ENCODE measurements at regions not wholly inside any gene's neighbourhood (a gene's known extent, or its start where the extent isn't known, plus 50 kb on each side); places are given as distances from the start of the nearest gene placed in this dataset.
"Not testable (repeated sequence)": the region's sequence is repeated elsewhere in the genome, so short reads cannot be mapped to it uniquely, and the experiment has no call there.

DNA sequence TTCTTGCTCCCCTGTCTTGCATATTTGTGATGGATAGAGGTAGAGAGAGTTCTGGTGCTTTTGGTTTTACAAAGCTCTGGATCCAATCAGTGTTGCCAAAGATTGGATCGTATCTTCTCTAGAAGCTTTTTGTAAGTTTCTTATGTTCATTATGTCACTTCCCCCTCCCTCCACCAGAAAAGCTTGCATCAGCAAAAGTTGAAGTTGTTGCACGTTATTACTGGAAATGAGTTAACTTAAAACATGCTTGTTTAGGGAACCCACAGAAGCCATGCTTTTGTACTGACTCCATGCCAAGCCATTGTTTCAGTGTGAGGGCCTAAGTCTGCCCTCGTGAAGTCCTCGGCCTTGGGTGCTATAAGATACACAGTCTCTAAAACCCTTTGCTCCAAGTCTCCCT, 186.5 kb downstream of the ERCC6L2 start:
- Mint-ChIP-seq H3K4me1 (ENCODE audit: low read depth) (peaks cover 8% of the 10 kb centered on the region), H3K36me3 (ENCODE audit: low read depth) (no peaks in the 10 kb centered on the region), H3K4me3 (no peak overlapping the region), H3K27me3 (ENCODE audit: low read depth) (no peaks in the 10 kb centered on the region), H3K27ac (no peak overlapping the region), H3K9me3 (peaks cover 4% of the 10 kb centered on the region)
- DNase-seq, result no peak
- CTCF ChIA-PET, result interaction anchor here (0.6 to 1.1 kb wide), 2 partner anchors 82 to 1272 kb away, joined by 3 to 4 read pairs; no protein-coding TSS in a partner anchor
- intact Hi-C loops (cut with micrococcal nuclease), result loop anchor here (5.0 kb wide), 1 partner anchor 155 kb away; no protein-coding TSS in a partner anchor

- Mint-ChIP-seq H3K36me3 (ENCODE audit: low read depth) (no peaks in the 10 kb centered on the region), H3K9me3 (peaks cover 4% of the 10 kb centered on the region), H3K27me3 (ENCODE audit: low read depth) (no peaks in the 10 kb centered on the region), H3K4me3 (no peak overlapping the region), H3K27ac (no peak overlapping the region), H3K4me1 (ENCODE audit: low read depth) (peaks cover 8% of the 10 kb centered on the region)
- intact Hi-C loops (cut with micrococcal nuclease), result loop anchor here (1.0 to 5.0 kb wide), 3 partner anchors 156 to 335 kb away; no protein-coding TSS in a partner anchor
- DNase-seq, result peak; percentile 72
- CTCF ChIA-PET, result interaction anchor here (0.6 to 1.1 kb wide), 3 partner anchors 83 to 1272 kb away, joined by 3 to 4 read pairs (median 3); no protein-coding TSS in a partner anchor
Observed at GRCh38 chr9:96061293-96061987, 185.9 kb downstream of the ERCC6L2 start.

GRCh38 chr9:96058218-96058617, 182.7 kb downstream of the ERCC6L2 start:
- H3K27ac Mint-ChIP-seq, result no peak overlapping the region
- H3K4me3 Mint-ChIP-seq, result no peak overlapping the region
- CTCF ChIA-PET, result no interaction called here
- H3K27me3 Mint-ChIP-seq (ENCODE audit: low read depth), result no peaks in the 10 kb centered on the region
- H3K36me3 Mint-ChIP-seq (ENCODE audit: low read depth), result no peaks in the 10 kb centered on the region
- intact Hi-C loops (cut with micrococcal nuclease), result loop anchor here (5.0 kb wide), 1 partner anchor 546 kb away; no protein-coding TSS in a partner anchor
- H3K4me1 Mint-ChIP-seq (ENCODE audit: low read depth), result peaks cover 8% of the 10 kb centered on the region
- H3K9me3 Mint-ChIP-seq, result peaks cover 8% of the 10 kb centered on the region
- DNase-seq, result no peak

GRCh38 chr9:96057155-96057554, 181.7 kb downstream of the ERCC6L2 start:
- H3K9me3 Mint-ChIP-seq, result peaks cover 8% of the 10 kb centered on the region
- CTCF ChIA-PET, result no interaction called here
- DNase-seq, result peak; percentile 41
- H3K36me3 Mint-ChIP-seq (ENCODE audit: low read depth), result no peaks in the 10 kb centered on the region
- H3K4me1 Mint-ChIP-seq (ENCODE audit: low read depth), result peaks cover 8% of the 10 kb centered on the region
- no peak overlapping the region for H3K27ac Mint-ChIP-seq
- intact Hi-C loops (cut with micrococcal nuclease), result loop anchor here (5.0 kb wide), 1 partner anchor 545 kb away; no protein-coding TSS in a partner anchor
- no peaks in the 10 kb centered on the region for H3K27me3 Mint-ChIP-seq (ENCODE audit: low read depth)
- no peak overlapping the region for H3K4me3 Mint-ChIP-seq

DNA sequence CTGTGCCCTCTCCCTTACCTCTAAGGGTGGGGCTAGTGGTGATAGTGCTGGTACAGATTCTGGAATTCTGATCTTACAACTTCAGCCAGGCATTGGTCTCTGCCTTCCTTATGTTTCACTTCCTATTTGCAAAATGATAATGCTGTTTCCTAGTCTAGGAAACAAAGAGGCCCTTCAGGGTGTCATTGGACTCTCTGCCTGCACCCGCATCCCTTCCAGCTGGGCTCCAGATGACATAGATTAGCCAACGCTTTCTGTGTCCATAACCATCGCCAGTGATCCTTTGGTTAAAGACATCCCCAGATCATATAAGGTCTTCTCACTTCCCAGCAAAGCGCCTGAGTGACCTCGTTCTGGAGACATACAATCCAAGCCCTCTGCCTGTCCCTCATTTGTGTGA, 180.7 kb downstream of the ERCC6L2 start:
- intact Hi-C loops (cut with micrococcal nuclease), result loop anchor here (5.0 kb wide), 1 partner anchor 544 kb away; no protein-coding TSS in a partner anchor
- Mint-ChIP-seq H3K27ac (no peak overlapping the region), H3K27me3 (ENCODE audit: low read depth) (no peaks in the 10 kb centered on the region), H3K9me3 (peaks cover 9% of the 10 kb centered on the region), H3K4me1 (ENCODE audit: low read depth) (peaks cover 7% of the 10 kb centered on the region), H3K4me3 (no peak overlapping the region), H3K36me3 (ENCODE audit: low read depth) (no peaks in the 10 kb centered on the region)
- CTCF ChIA-PET, result no interaction called here
- no peak for DNase-seq

DNA sequence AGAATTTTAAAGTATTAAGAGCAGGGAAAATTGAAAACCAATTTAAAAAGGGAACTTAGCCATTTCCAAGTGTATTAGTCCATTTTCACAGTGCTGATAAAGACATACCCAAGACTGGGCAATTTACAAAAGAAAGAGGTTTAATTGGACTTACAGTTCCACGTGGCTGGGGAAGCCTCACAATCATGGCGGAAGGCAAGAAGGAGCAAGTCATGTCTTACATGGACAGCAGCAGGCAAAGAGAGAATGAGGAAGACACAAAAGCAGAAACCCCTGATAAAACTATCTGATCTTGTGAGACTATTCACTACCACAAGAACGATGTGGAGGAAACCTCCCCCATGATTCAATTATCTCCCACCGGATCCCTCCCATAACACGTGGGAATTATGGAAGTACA, 178.8 kb downstream of the ERCC6L2 start:
- H3K27me3 Mint-ChIP-seq (ENCODE audit: low read depth); DNase-seq; CTCF ChIA-PET; H3K36me3 Mint-ChIP-seq (ENCODE audit: low read depth); H3K4me3 Mint-ChIP-seq; intact Hi-C loops (cut with micrococcal nuclease); H3K4me1 Mint-ChIP-seq (ENCODE audit: low read depth); H3K27ac Mint-ChIP-seq; H3K9me3 Mint-ChIP-seq: not testable (repeated sequence)

GRCh38 chr9:96052686-96053085, 177.2 kb downstream of the ERCC6L2 start:
- Mint-ChIP-seq H3K27me3 (ENCODE audit: low read depth) (no peaks in the 10 kb centered on the region), H3K27ac (no peak overlapping the region), H3K36me3 (ENCODE audit: low read depth) (no peaks in the 10 kb centered on the region), H3K9me3 (peaks cover 5% of the 10 kb centered on the region), H3K4me1 (ENCODE audit: low read depth) (peaks cover 5% of the 10 kb centered on the region), H3K4me3 (no peak overlapping the region)
- CTCF ChIA-PET, result no interaction called here
- intact Hi-C loops (cut with micrococcal nuclease), result no loop called here
- no peak for DNase-seq

DNA sequence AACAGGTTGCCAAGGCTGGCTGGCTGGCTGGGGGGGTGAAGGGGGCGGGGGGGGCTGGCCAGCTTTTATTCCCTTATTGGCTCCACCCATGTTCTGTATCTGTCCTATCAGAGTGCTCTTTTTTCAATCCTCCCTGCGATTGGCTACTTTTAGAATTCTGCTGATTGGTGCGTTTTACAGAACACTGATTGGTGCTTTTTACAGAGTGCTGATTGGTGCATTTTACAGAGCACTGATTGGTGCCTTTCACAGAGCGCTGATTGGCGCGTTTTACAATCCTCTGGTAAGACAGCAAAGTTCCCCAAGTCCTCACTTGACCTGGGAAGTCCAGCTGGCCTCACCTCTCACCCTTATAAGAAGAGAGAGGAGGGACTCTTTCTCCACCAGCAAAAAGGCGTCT, 175.9 kb downstream of the ERCC6L2 start:
- peaks cover 5% of the 10 kb centered on the region for H3K4me1 Mint-ChIP-seq (ENCODE audit: low read depth)
- H3K9me3 Mint-ChIP-seq, result peaks cover 5% of the 10 kb centered on the region
- no peaks in the 10 kb centered on the region for H3K36me3 Mint-ChIP-seq (ENCODE audit: low read depth)
- intact Hi-C loops (cut with micrococcal nuclease), result no loop called here
- H3K4me3 Mint-ChIP-seq, result no peak overlapping the region
- DNase-seq, result no peak
- no peaks in the 10 kb centered on the region for H3K27me3 Mint-ChIP-seq (ENCODE audit: low read depth)
- CTCF ChIA-PET, result interaction anchor here (0.6 kb wide), 1 partner anchor 98 kb away, joined by 3 read pairs; no protein-coding TSS in a partner anchor
- H3K27ac Mint-ChIP-seq, result no peak overlapping the region

DNA sequence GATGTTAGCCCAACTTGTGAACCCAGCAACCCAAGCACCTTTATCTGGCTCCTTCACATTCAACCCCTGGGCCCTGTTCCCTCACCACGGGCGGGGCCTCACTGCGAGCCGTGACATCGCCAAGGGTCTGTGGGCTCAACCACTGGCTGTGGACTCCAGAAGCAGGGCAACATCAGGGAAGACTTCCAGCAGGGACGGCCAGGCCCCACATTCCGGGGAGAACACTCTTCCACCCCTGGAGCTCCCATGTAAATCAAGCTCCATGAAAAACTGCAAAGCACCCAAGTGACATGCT, 175.3 kb downstream of the ERCC6L2 start:
- Mint-ChIP-seq H3K36me3 (ENCODE audit: low read depth) (no peaks in the 10 kb centered on the region), H3K27ac (no peak overlapping the region), H3K4me1 (ENCODE audit: low read depth) (peaks cover 5% of the 10 kb centered on the region), H3K4me3 (no peak overlapping the region), H3K9me3 (peaks cover 5% of the 10 kb centered on the region), H3K27me3 (ENCODE audit: low read depth) (no peaks in the 10 kb centered on the region)
- CTCF ChIA-PET, result interaction anchor here (0.6 kb wide), 1 partner anchor 186 kb away, joined by 3 read pairs; no protein-coding TSS in a partner anchor
- intact Hi-C loops (cut with micrococcal nuclease), result no loop called here
- DNase-seq, result no peak

GRCh38 chr9:96050048-96050860, 174.8 kb downstream of the ERCC6L2 start:
- H3K36me3 Mint-ChIP-seq (ENCODE audit: low read depth), result no peaks in the 10 kb centered on the region
- no peak overlapping the region for H3K27ac Mint-ChIP-seq
- CTCF ChIA-PET, result interaction anchor here (0.6 kb wide), 1 partner anchor 186 kb away, joined by 3 read pairs; no protein-coding TSS in a partner anchor
- H3K9me3 Mint-ChIP-seq, result peaks cover 5% of the 10 kb centered on the region
- no peak overlapping the region for H3K4me3 Mint-ChIP-seq
- no peaks in the 10 kb centered on the region for H3K27me3 Mint-ChIP-seq (ENCODE audit: low read depth)
- peaks cover 5% of the 10 kb centered on the region for H3K4me1 Mint-ChIP-seq (ENCODE audit: low read depth)
- intact Hi-C loops (cut with micrococcal nuclease), result no loop called here
- no peak for DNase-seq

DNA sequence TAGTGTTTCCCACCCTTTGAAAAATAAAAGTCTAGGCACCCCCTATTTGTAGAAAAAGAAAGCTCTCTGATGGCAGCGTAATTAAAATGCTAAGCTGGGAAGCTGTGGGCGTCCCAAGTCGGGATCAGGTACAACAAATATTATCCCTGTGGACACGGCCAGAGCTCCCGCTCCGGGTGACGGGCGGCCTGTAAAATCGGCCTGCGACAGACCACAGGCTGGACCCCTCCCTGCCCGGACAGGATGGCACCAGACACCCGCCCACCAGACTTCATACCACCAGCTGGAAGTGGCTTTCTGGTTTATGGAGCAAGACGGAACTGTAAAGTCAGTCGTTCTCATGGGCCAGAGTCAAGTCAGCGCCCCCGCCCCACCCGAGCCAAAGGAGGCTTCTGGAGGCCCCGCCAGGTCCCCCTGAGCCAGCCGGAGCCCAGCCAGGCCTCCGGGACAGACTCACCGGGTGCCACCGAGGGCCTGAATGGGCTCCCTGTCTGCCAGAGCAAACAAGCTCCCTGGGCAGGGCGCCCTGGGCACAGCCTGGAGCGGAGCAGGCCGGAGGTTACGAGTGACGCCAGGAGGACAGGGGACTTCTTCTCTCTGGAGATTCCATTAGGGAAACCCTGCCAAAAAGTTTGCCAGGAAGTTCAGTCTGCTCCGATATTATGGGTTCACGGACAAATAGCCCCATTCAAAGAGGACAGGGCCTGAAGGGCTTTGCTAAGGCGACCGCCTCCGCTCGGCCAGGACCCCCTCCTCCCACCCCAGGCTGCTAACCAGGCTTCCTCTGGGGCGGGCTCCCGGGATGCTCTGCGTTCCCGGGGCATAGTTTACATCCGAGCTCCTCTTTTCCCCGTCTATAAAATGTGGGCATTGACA, 173.7 kb downstream of the ERCC6L2 start:
- peaks cover 5% of the 10 kb centered on the region for H3K4me1 Mint-ChIP-seq (ENCODE audit: low read depth)
- no peak overlapping the region for H3K4me3 Mint-ChIP-seq
- DNase-seq, result no peak
- H3K27ac Mint-ChIP-seq, result no peak overlapping the region
- H3K9me3 Mint-ChIP-seq, result peaks cover 1% of the 10 kb centered on the region
- CTCF ChIA-PET, result interaction anchor here (1.0 kb wide), 1 partner anchor 22 kb away, joined by 3 read pairs; no protein-coding TSS in a partner anchor
- H3K36me3 Mint-ChIP-seq (ENCODE audit: low read depth), result no peaks in the 10 kb centered on the region
- no peaks in the 10 kb centered on the region for H3K27me3 Mint-ChIP-seq (ENCODE audit: low read depth)
- intact Hi-C loops (cut with micrococcal nuclease), result no loop called here

All from activated naive CD4-positive, alpha-beta T cell treated with anti-CD3 and anti-CD28 coated beads for 36 hours (primary cell).